ENCODE measurements at regions not wholly inside any gene's neighbourhood (a gene's known extent, or its start where the extent isn't known, plus 50 kb on each side); places are given as distances from the start of the nearest gene placed in this dataset.

- no peaks in the 10 kb centered on the region for H3K27me3 Mint-ChIP-seq (ENCODE audit: insufficient read depth)
- Histone ChIP-seq H3K9ac (ENCODE audit: extremely low read depth, low read length, poor library complexity, severe bottlenecking) (no peak overlapping the region), H3K4me1 (ENCODE audit: control insufficient read depth, insufficient read depth, low read length) (no peaks in the 10 kb centered on the region), H3K27ac (ENCODE audit: low read depth, low read length) (no peak overlapping the region), H3K4me3 (ENCODE audit: low read length) (no peak overlapping the region), H3K27me3 (ENCODE audit: control insufficient read depth, insufficient read depth, low read length, poor library complexity, severe bottlenecking) (no peaks in the 10 kb centered on the region), H3K36me3 (ENCODE audit: control insufficient read depth, insufficient read depth, low read length) (no peaks in the 10 kb centered on the region), H3K9me3 (ENCODE audit: control insufficient read depth, low read length) (no peaks in the 10 kb centered on the region)
- no peaks in the 10 kb centered on the region for H3K36me3 Mint-ChIP-seq (ENCODE audit: low read depth)
- no peak overlapping the region for H3K4me3 Mint-ChIP-seq
- H3K9me3 Mint-ChIP-seq = no peaks in the 10 kb centered on the region
- H3K4me1 Mint-ChIP-seq = no peaks in the 10 kb centered on the region
- TF ChIP-seq CTCF (conservative IDR thresholded peaks at IDR 0.05) = peak; percentile 45
- H3K27ac Mint-ChIP-seq = no peak overlapping the region
- no peak for DNase-seq
Observed at GRCh38 chr10:64977915-64978314, 1456.7 kb downstream of the REEP3 start.

- Histone ChIP-seq H3K4me1 (ENCODE audit: control insufficient read depth, insufficient read depth, low read length) (no peaks in the 10 kb centered on the region), H3K4me3 (ENCODE audit: low read length) (no peak overlapping the region), H3K9ac (ENCODE audit: extremely low read depth, low read length, poor library complexity, severe bottlenecking) (no peak overlapping the region), H3K9me3 (ENCODE audit: control insufficient read depth, low read length) (no peaks in the 10 kb centered on the region), H3K27me3 (ENCODE audit: control insufficient read depth, insufficient read depth, low read length, poor library complexity, severe bottlenecking) (no peaks in the 10 kb centered on the region), H3K27ac (ENCODE audit: low read depth, low read length) (no peak overlapping the region), H3K36me3 (ENCODE audit: control insufficient read depth, insufficient read depth, low read length) (no peaks in the 10 kb centered on the region)
- H3K9me3 Mint-ChIP-seq = no peaks in the 10 kb centered on the region
- H3K4me1 Mint-ChIP-seq = no peaks in the 10 kb centered on the region
- no peak for DNase-seq
- H3K27ac Mint-ChIP-seq = no peak overlapping the region
- TF ChIP-seq CTCF (conservative IDR thresholded peaks at IDR 0.05) = no peak
- H3K27me3 Mint-ChIP-seq (ENCODE audit: insufficient read depth) = no peaks in the 10 kb centered on the region
- no peak overlapping the region for H3K4me3 Mint-ChIP-seq
- no peaks in the 10 kb centered on the region for H3K36me3 Mint-ChIP-seq (ENCODE audit: low read depth)
- WGBS, 2 experiments (ENCODE audit: insufficient coverage in 1 of 2, insufficient read length in 1 of 2) = 86 to 94% methylated on average over 2 to 3 of the region's 3 CpGs
Observed at GRCh38 chr10:64996886-64997285, 1475.7 kb downstream of the REEP3 start.

GRCh38 chr10:65010845-65011244 is 1489.6 kb downstream of the REEP3 start:
- Histone ChIP-seq H3K36me3 (ENCODE audit: control insufficient read depth, insufficient read depth, low read length) (no peaks in the 10 kb centered on the region), H3K9ac (ENCODE audit: extremely low read depth, low read length, poor library complexity, severe bottlenecking) (no peak overlapping the region), H3K27ac (ENCODE audit: low read depth, low read length) (no peak overlapping the region), H3K9me3 (ENCODE audit: control insufficient read depth, low read length) (no peaks in the 10 kb centered on the region), H3K4me1 (ENCODE audit: control insufficient read depth, insufficient read depth, low read length) (no peaks in the 10 kb centered on the region), H3K4me3 (ENCODE audit: low read length) (no peak overlapping the region), H3K27me3 (ENCODE audit: control insufficient read depth, insufficient read depth, low read length, poor library complexity, severe bottlenecking) (no peaks in the 10 kb centered on the region)
- Mint-ChIP-seq H3K4me3 (no peak overlapping the region), H3K36me3 (ENCODE audit: low read depth) (no peaks in the 10 kb centered on the region), H3K4me1 (no peaks in the 10 kb centered on the region), H3K27me3 (ENCODE audit: insufficient read depth) (no peaks in the 10 kb centered on the region), H3K27ac (no peak overlapping the region), H3K9me3 (peaks cover 4% of the 10 kb centered on the region)
- WGBS, 2 experiments (ENCODE audit: insufficient coverage in 1 of 2, insufficient read length in 1 of 2) = 56% methylated on average over 1 of the region's 1 CpG; no CpG with 5 or more reads in 1 of the 2 experiments
- DNase-seq = no peak
- no peak for TF ChIP-seq CTCF (conservative IDR thresholded peaks at IDR 0.05)
